SK-N-MC (cell line): ENCODE measurements at regions not wholly inside any gene's neighbourhood (a gene's known extent, or its start where the extent isn't known, plus 50 kb on each side); places are given as distances from the start of the nearest gene placed in this dataset.

ENCODE experiments used
- DNase-seq: peaks from one replicate; pipeline ENCODE4 v3.0.0-alpha.2; 2011; ENCODE audit warnings: low read depth, low spot score
- H3K27ac ChIP-seq: fragments of 200-600 bp; sonication (generic); 2 replicates; pipeline ENCODE4 v1.5.1; 2016; ENCODE audit warnings: mixed run types
- H3K36me3 ChIP-seq: fragments of 200-600 bp; sonication (generic); 2 replicates; pipeline ENCODE4 v1.6.1; 2017; ENCODE audit warnings: antibody characterized with exemption, low read length, mixed read lengths; ENCODE audit not compliant: insufficient read depth
- H3K4me3 ChIP-seq: fragments of 200-600 bp; sonication (generic); 2 replicates; pipeline ENCODE4 v1.5.1; 2016
- H3K9ac ChIP-seq: fragments of 200-600 bp; sonication (generic); 2 replicates; pipeline ENCODE4 v1.8.0; 2017; ENCODE audit warnings: mixed run types, mixed read lengths; ENCODE audit not compliant: insufficient read length
- H3K9me3 ChIP-seq: fragments of 200-600 bp; sonication (generic); 2 replicates; pipeline ENCODE4 v1.6.1; 2017; ENCODE audit warnings: low read depth, mild to moderate bottlenecking, antibody characterized with exemption, low read length, moderate library complexity, mixed read lengths
- EZH2 ChIP-seq: fragments of 200-600 bp; sonication (generic); IDR thresholded peaks from one replicate; pipeline ENCODE4 v1.6.1; 2017; ENCODE audit warnings: antibody characterized with exemption
- FOXP2 ChIP-seq: optimal IDR thresholded peaks from 2 replicates; pipeline ENCODE3; 2011; ENCODE audit warnings: mild to moderate bottlenecking, moderate library complexity; ENCODE audit not compliant: insufficient read depth; ENCODE audit errors: extremely low read length, control extremely low read depth
- POLR2AphosphoS5 ChIP-seq: IDR thresholded peaks from 2 replicates; pipeline ENCODE4 v1.6.1; 2012; ENCODE audit warnings: mild to moderate bottlenecking, low read depth, low read length, borderline replicate concordance

GRCh38 chr2:15700131-15700530, 108.5 kb downstream of the DDX1 start:
- Histone ChIP-seq H3K9ac (no peak overlapping the region), H3K4me3 (no peak overlapping the region), H3K27ac (no peak overlapping the region), H3K9me3 (no peaks in the 10 kb centered on the region), H3K36me3 (no peaks in the 10 kb centered on the region)
- no peak for DNase-seq
- TF ChIP-seq FOXP2, result no peak
- TF ChIP-seq EZH2, result no peak
- no peak for TF ChIP-seq POLR2AphosphoS5

GRCh38 chr2:15700599-15701340, 109.1 kb downstream of the DDX1 start:
- TF ChIP-seq EZH2, result no peak
- no peak for TF ChIP-seq FOXP2
- no peak for TF ChIP-seq POLR2AphosphoS5
- no peak overlapping the region for H3K9ac ChIP-seq
- no peak overlapping the region for H3K4me3 ChIP-seq
- H3K9me3 ChIP-seq, result no peaks in the 10 kb centered on the region
- no peak for DNase-seq
- H3K36me3 ChIP-seq, result no peaks in the 10 kb centered on the region
- no peak overlapping the region for H3K27ac ChIP-seq

GRCh38 chr2:15701341-15701907, 109.8 kb downstream of the DDX1 start:
- DNase-seq, result no peak
- Histone ChIP-seq H3K27ac (no peak overlapping the region), H3K36me3 (no peaks in the 10 kb centered on the region), H3K4me3 (no peak overlapping the region), H3K9me3 (no peaks in the 10 kb centered on the region), H3K9ac (no peak overlapping the region)
- TF ChIP-seq FOXP2 (no peak), POLR2AphosphoS5 (no peak), EZH2 (no peak)

- H3K36me3 ChIP-seq, result no peaks in the 10 kb centered on the region
- H3K9me3 ChIP-seq, result no peaks in the 10 kb centered on the region
- TF ChIP-seq FOXP2, result no peak
- no peak for TF ChIP-seq EZH2
- TF ChIP-seq POLR2AphosphoS5, result no peak
- no peak overlapping the region for H3K9ac ChIP-seq
- no peak overlapping the region for H3K27ac ChIP-seq
- no peak for DNase-seq
- no peak overlapping the region for H3K4me3 ChIP-seq
Measured at GRCh38 chr2:15701991-15702390, 110.3 kb downstream of the DDX1 start.

DNA sequence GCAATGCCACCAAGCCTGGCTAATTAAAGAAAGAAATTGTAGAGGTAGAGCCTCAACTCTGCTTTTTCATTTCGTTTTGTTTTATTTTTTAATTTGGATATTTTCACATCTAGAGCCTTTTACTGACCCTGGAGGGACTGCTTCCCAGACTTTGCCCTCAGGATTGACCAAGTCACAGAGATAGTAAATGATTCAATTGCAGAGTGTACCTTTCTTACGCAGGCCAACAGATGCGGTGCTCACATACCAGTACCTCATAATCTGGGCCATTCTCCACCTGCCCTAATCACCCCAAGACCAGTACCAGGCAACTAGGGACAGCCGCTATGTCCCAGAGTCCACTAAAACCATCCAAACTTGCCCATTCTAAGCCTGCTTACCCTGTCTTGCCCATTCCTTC, 110.8 kb downstream of the DDX1 start:
- TF ChIP-seq FOXP2 (no peak), POLR2AphosphoS5 (no peak), EZH2 (no peak)
- Histone ChIP-seq H3K36me3 (no peaks in the 10 kb centered on the region), H3K27ac (no peak overlapping the region), H3K9ac (no peak overlapping the region), H3K4me3 (no peak overlapping the region), H3K9me3 (no peaks in the 10 kb centered on the region)
- no peak for DNase-seq

GRCh38 chr2:15703365-15703869, 111.7 kb downstream of the DDX1 start:
- no peak overlapping the region for H3K4me3 ChIP-seq
- H3K36me3 ChIP-seq, result no peaks in the 10 kb centered on the region
- TF ChIP-seq FOXP2, result no peak
- no peak for TF ChIP-seq EZH2
- no peak for TF ChIP-seq POLR2AphosphoS5
- DNase-seq, result no peak
- no peak overlapping the region for H3K27ac ChIP-seq
- H3K9me3 ChIP-seq, result no peaks in the 10 kb centered on the region
- no peak overlapping the region for H3K9ac ChIP-seq

- Histone ChIP-seq H3K36me3 (no peaks in the 10 kb centered on the region), H3K9ac (no peak overlapping the region), H3K4me3 (no peak overlapping the region), H3K27ac (no peak overlapping the region), H3K9me3 (no peaks in the 10 kb centered on the region)
- DNase-seq, result no peak
- TF ChIP-seq POLR2AphosphoS5 (no peak), FOXP2 (no peak), EZH2 (no peak)
Measured at GRCh38 chr2:15704086-15704787, 112.6 kb downstream of the DDX1 start.

- TF ChIP-seq POLR2AphosphoS5 (no peak), EZH2 (no peak)
- Histone ChIP-seq H3K9ac (no peak overlapping the region), H3K36me3 (no peaks in the 10 kb centered on the region), H3K27ac (no peak overlapping the region), H3K9me3 (no peaks in the 10 kb centered on the region), H3K4me3 (no peak overlapping the region)
- DNase-seq, result no peak
Measured at GRCh38 chr2:15704788-15705115, 113.1 kb downstream of the DDX1 start.

- no peak for TF ChIP-seq FOXP2
- no peak for TF ChIP-seq EZH2
- no peak for TF ChIP-seq POLR2AphosphoS5
- no peak overlapping the region for H3K4me3 ChIP-seq
- H3K9me3 ChIP-seq, result no peaks in the 10 kb centered on the region
- DNase-seq, result no peak
- H3K27ac ChIP-seq, result no peak overlapping the region
- no peaks in the 10 kb centered on the region for H3K36me3 ChIP-seq
- no peak overlapping the region for H3K9ac ChIP-seq
Measured at GRCh38 chr2:15705310-15705709, 113.6 kb downstream of the DDX1 start.
